A673 (cell line): ENCODE measurements at regions not wholly inside any gene's neighbourhood (a gene's known extent, or its start where the extent isn't known, plus 50 kb on each side); places are given as distances from the start of the nearest gene placed in this dataset.

ENCODE experiments used
- BruUV-seq: library from RNA; stranded (reverse); fragments of 400-500 nt; replicated peaks from 2 replicates; lab custom pipeline; 2021; lab: Mats Ljungman, UMichigan
- CTCF ChIA-PET: fragments of 300-600 bp; sonication (Branson Sonifier 250); formaldehyde crosslinking; loops from one replicate; lab custom pipeline; 2022; ENCODE audit warnings: antibody characterized with exemption; lab: Charles Lee
- POLR2A ChIA-PET: fragments of 300-600 bp; sonication (Branson Sonifier 250); formaldehyde crosslinking; loops from one replicate; lab custom pipeline; 2022; ENCODE audit warnings: antibody characterized with exemption; ENCODE audit not compliant: low non-redundant PET; lab: Charles Lee
- DNase-seq: peaks from one replicate; pipeline ENCODE4 v3.0.0-alpha.2; 2015; ENCODE audit warnings: low spot score
- H3K27ac ChIP-seq: fragments of 200-600 bp; sonication (generic); 2 replicates; pipeline ENCODE4 v1.5.1; 2016; ENCODE audit warnings: mixed run types, low read depth, mild to moderate bottlenecking, mixed read lengths, antibody characterized with exemption, low read length; ENCODE audit not compliant: poor library complexity, severe bottlenecking
- H3K27me3 ChIP-seq: fragments of 200-600 bp; sonication (generic); replicated peaks from 2 replicates; pipeline ENCODE4 v1.6.1; 2017; ENCODE audit warnings: mixed run types, low read depth, mild to moderate bottlenecking, mixed read lengths, antibody characterized with exemption, low read length; ENCODE audit not compliant: insufficient read depth, poor library complexity
- H3K36me3 ChIP-seq: fragments of 200-600 bp; sonication (generic); 2 replicates; pipeline ENCODE4 v1.6.1; 2016; ENCODE audit warnings: mixed run types, mild to moderate bottlenecking, mixed read lengths, antibody characterized with exemption, low read length; ENCODE audit not compliant: insufficient read depth, poor library complexity, severe bottlenecking
- H3K4me1 ChIP-seq: fragments of 200-600 bp; sonication (generic); 2 replicates; pipeline ENCODE4 v1.6.1; 2017; ENCODE audit warnings: mixed run types, mild to moderate bottlenecking, mixed read lengths, antibody characterized with exemption, low read length; ENCODE audit not compliant: insufficient read depth, poor library complexity, severe bottlenecking
- H3K4me3 ChIP-seq: fragments of 200-600 bp; sonication (generic); 2 replicates; pipeline ENCODE4 v1.5.1; 2016; ENCODE audit warnings: low read depth, mixed run types, mild to moderate bottlenecking, mixed read lengths, low read length; ENCODE audit not compliant: poor library complexity, severe bottlenecking
- H3K9me3 ChIP-seq: fragments of 200-600 bp; sonication (generic); 2 replicates; pipeline ENCODE4 v1.6.1; 2016; ENCODE audit warnings: mixed run types, low read depth, mild to moderate bottlenecking, mixed read lengths, antibody characterized with exemption, low read length; ENCODE audit not compliant: poor library complexity, severe bottlenecking
- CTCF ChIP-seq: fragments of 300-800, 200-600 bp; sonication (generic); conservative IDR thresholded peaks from 2 replicates; pipeline ENCODE4 v1.5.1; 2017; ENCODE audit warnings: low read depth, mild to moderate bottlenecking, antibody characterized with exemption, low read length, moderate library complexity, mixed read lengths
- EZH2 ChIP-seq: fragments of 200-600 bp; sonication (generic); IDR thresholded peaks from 2 replicates; pipeline ENCODE4 v1.6.1; 2017; ENCODE audit warnings: borderline replicate concordance, low read depth, mild to moderate bottlenecking, mixed read lengths, antibody characterized with exemption, low read length; ENCODE audit not compliant: poor library complexity, severe bottlenecking
- intact Hi-C: fragments of 100-400 bp; cut with micrococcal nuclease; formaldehyde crosslinking; loops from one replicate; pipeline ENCODE4 v1.10.0; 2022; ENCODE audit not compliant: unreplicated experiment

GRCh38 chr5:99955962-99956361 is 579.2 kb upstream of the FAM174A start:
- H3K4me3 ChIP-seq: no peak overlapping the region
- ChIA-PET POLR2A (no interaction called here), CTCF (no interaction called here)
- no peak overlapping the region for H3K27ac ChIP-seq
- intact Hi-C loops: no loop called here
- no peak for TF ChIP-seq EZH2
- TF ChIP-seq CTCF: no peak
- no TSS peak for BruUV-seq
- H3K9me3 ChIP-seq: no peaks in the 10 kb centered on the region
- no peaks in the 10 kb centered on the region for H3K27me3 ChIP-seq
- H3K36me3 ChIP-seq: no peaks in the 10 kb centered on the region
- H3K4me1 ChIP-seq: no peaks in the 10 kb centered on the region
- DNase-seq: no peak

GRCh38 chr5:99955006-99955405 is 580.2 kb upstream of the FAM174A start:
- ChIA-PET POLR2A (no interaction called here), CTCF (no interaction called here)
- Histone ChIP-seq H3K4me3 (no peak overlapping the region), H3K36me3 (no peaks in the 10 kb centered on the region), H3K27me3 (no peaks in the 10 kb centered on the region), H3K4me1 (no peaks in the 10 kb centered on the region), H3K27ac (no peak overlapping the region), H3K9me3 (no peaks in the 10 kb centered on the region)
- no peak for TF ChIP-seq EZH2
- TF ChIP-seq CTCF: no peak
- BruUV-seq: no TSS peak
- DNase-seq: no peak
- intact Hi-C loops: no loop called here

- CTCF ChIA-PET: no interaction called here
- H3K27me3 ChIP-seq: no peaks in the 10 kb centered on the region
- POLR2A ChIA-PET: interaction anchor here (0.7 kb wide), 1 partner anchor 1112 kb away, joined by 4 read pairs; no protein-coding TSS in a partner anchor
- no peaks in the 10 kb centered on the region for H3K9me3 ChIP-seq
- no peak for DNase-seq
- TF ChIP-seq EZH2: no peak
- TF ChIP-seq CTCF: no peak
- no peaks in the 10 kb centered on the region for H3K4me1 ChIP-seq
- no peak overlapping the region for H3K27ac ChIP-seq
- no peaks in the 10 kb centered on the region for H3K36me3 ChIP-seq
- no TSS peak for BruUV-seq
- no peak overlapping the region for H3K4me3 ChIP-seq
- intact Hi-C loops: no loop called here
Measured at GRCh38 chr5:99949969-99950524, 585.1 kb upstream of the FAM174A start.
